Loucy (cell line): ENCODE measurements at regions not wholly inside any gene's neighbourhood (a gene's known extent, or its start where the extent isn't known, plus 50 kb on each side); places are given as distances from the start of the nearest gene placed in this dataset.

Source experiments
- H2AFZ ChIP-seq: fragments of 200-600 bp; sonication (generic); 2 replicates; pipeline ENCODE4 v1.6.0; 2016; ENCODE audit warnings: antibody characterized with exemption, mild to moderate bottlenecking, low read length, moderate library complexity
- H3F3A ChIP-seq: fragments of 200-600 bp; 2 replicates; pipeline ENCODE4 v1.6.0; 2016; ENCODE audit warnings: antibody characterized with exemption, low read depth, mild to moderate bottlenecking
- H3K27me3 ChIP-seq: fragments of 200-600 bp; sonication (generic); 2 replicates; pipeline ENCODE4 v1.6.1; 2014; ENCODE audit warnings: low read length, mild to moderate bottlenecking; ENCODE audit not compliant: insufficient read depth, poor library complexity, severe bottlenecking
- H3K36me3 ChIP-seq: fragments of 200-600 bp; sonication (generic); 2 replicates; pipeline ENCODE4 v1.6.1; 2016; ENCODE audit warnings: low read length; ENCODE audit not compliant: insufficient read depth
- H3K4me1 ChIP-seq: fragments of 200-600 bp; sonication (generic); 2 replicates; pipeline ENCODE4 v1.5.1; 2014; ENCODE audit warnings: low read length, mild to moderate bottlenecking; ENCODE audit not compliant: insufficient read depth, poor library complexity, severe bottlenecking
- H3K4me2 ChIP-seq: fragments of 200-600 bp; sonication (generic); 2 replicates; pipeline ENCODE4 v1.6.0; 2014; ENCODE audit warnings: antibody characterized with exemption, low read length, low read depth, mild to moderate bottlenecking; ENCODE audit not compliant: poor library complexity, severe bottlenecking
- H3K4me3 ChIP-seq: fragments of 200-600 bp; sonication (generic); 2 replicates; pipeline ENCODE4 v1.5.1; 2014; ENCODE audit warnings: low read length, mild to moderate bottlenecking, mixed read lengths; ENCODE audit not compliant: poor library complexity, severe bottlenecking
- H3K79me2 ChIP-seq: fragments of 200-600 bp; sonication (generic); 2 replicates; pipeline ENCODE4 v1.6.1; 2014; ENCODE audit warnings: low read length; ENCODE audit not compliant: insufficient read depth
- H3K9ac ChIP-seq: fragments of 200-600 bp; sonication (generic); 2 replicates; pipeline ENCODE4 v1.6.0; 2014; ENCODE audit warnings: mild to moderate bottlenecking, low read depth, low read length, moderate library complexity; ENCODE audit not compliant: poor library complexity, severe bottlenecking
- H3K9me2 ChIP-seq: fragments of 200-600 bp; sonication (generic); replicated peaks from 2 replicates; pipeline ENCODE4 v1.6.1; 2016; ENCODE audit warnings: low read depth, low read length, mixed read lengths
- H3K9me3 ChIP-seq: fragments of 200-600 bp; sonication (generic); 2 replicates; pipeline ENCODE4 v1.6.1; 2014; ENCODE audit warnings: mild to moderate bottlenecking, antibody characterized with exemption, low read length, low read depth; ENCODE audit not compliant: insufficient read depth
- H4K20me1 ChIP-seq: fragments of 200-600 bp; sonication (generic); 2 replicates; pipeline ENCODE4 v1.6.0; 2014; ENCODE audit warnings: antibody characterized with exemption, low read length, mild to moderate bottlenecking; ENCODE audit not compliant: insufficient read depth, poor library complexity, severe bottlenecking
- CTCF ChIP-seq: fragments of 200-600 bp; sonication (generic); conservative IDR thresholded peaks from 2 replicates; pipeline ENCODE4 v1.5.1; 2014; ENCODE audit warnings: mild to moderate bottlenecking, antibody characterized with exemption, low read length
- EZH2phosphoT487 ChIP-seq: fragments of 200-600 bp; IDR thresholded peaks from 2 replicates; pipeline ENCODE4 v1.6.1; 2018; ENCODE audit warnings: antibody characterized with exemption, mild to moderate bottlenecking, moderate library complexity, borderline replicate concordance

- Histone ChIP-seq H3F3A (no peaks in the 10 kb centered on the region), H3K4me1 (no peaks in the 10 kb centered on the region)
These were observed 197.9 kb upstream of the DAB1 start for GRCh38 chr1:57621776-57622175.

GRCh38 chr1:57620605-57621004, 196.7 kb upstream of the DAB1 start:
- Histone ChIP-seq H3K79me2 (no peaks in the 10 kb centered on the region), H3F3A (no peaks in the 10 kb centered on the region), H3K4me1 (peaks cover 10% of the 10 kb centered on the region), H3K9ac (no peak overlapping the region), H3K4me3 (no peak overlapping the region), H3K4me2 (no peak overlapping the region), H3K36me3 (no peaks in the 10 kb centered on the region), H3K27me3 (no peaks in the 10 kb centered on the region), H3K9me2 (no peaks in the 10 kb centered on the region), H2AFZ (no peak overlapping the region), H4K20me1 (no peaks in the 10 kb centered on the region), H3K9me3 (no peaks in the 10 kb centered on the region)
- no peak for TF ChIP-seq EZH2phosphoT487
- no peak for TF ChIP-seq CTCF

More at GRCh38 chr1:57621776-57622175, 197.9 kb upstream of the DAB1 start:
- no peaks in the 10 kb centered on the region for H3K9me3 ChIP-seq
- H3K79me2 ChIP-seq, result no peaks in the 10 kb centered on the region
- no peaks in the 10 kb centered on the region for H3K27me3 ChIP-seq
- no peaks in the 10 kb centered on the region for H4K20me1 ChIP-seq
- H2AFZ ChIP-seq, result no peak overlapping the region
- H3K9me2 ChIP-seq, result no peaks in the 10 kb centered on the region
- no peaks in the 10 kb centered on the region for H3K36me3 ChIP-seq
- no peak overlapping the region for H3K4me3 ChIP-seq
- no peak overlapping the region for H3K9ac ChIP-seq
- TF ChIP-seq CTCF (no peak), EZH2phosphoT487 (no peak)
- H3K4me2 ChIP-seq, result no peak overlapping the region

GRCh38 chr1:57616921-57617320, 193.1 kb upstream of the DAB1 start:
- H2AFZ ChIP-seq, result no peak overlapping the region
- H3K9ac ChIP-seq, result no peak overlapping the region
- no peaks in the 10 kb centered on the region for H3K9me2 ChIP-seq
- no peaks in the 10 kb centered on the region for H3K27me3 ChIP-seq
- no peak for TF ChIP-seq EZH2phosphoT487
- TF ChIP-seq CTCF, result no peak
- H3K4me3 ChIP-seq, result no peak overlapping the region
- H4K20me1 ChIP-seq, result no peaks in the 10 kb centered on the region
- no peak overlapping the region for H3K4me2 ChIP-seq
- H3K79me2 ChIP-seq, result no peaks in the 10 kb centered on the region
- H3K36me3 ChIP-seq, result no peaks in the 10 kb centered on the region
- no peaks in the 10 kb centered on the region for H3K9me3 ChIP-seq
- peaks cover 16% of the 10 kb centered on the region for H3K4me1 ChIP-seq
- no peaks in the 10 kb centered on the region for H3F3A ChIP-seq
